B cell (primary cell): ENCODE measurements at regions not wholly inside any gene's neighbourhood (a gene's known extent, or its start where the extent isn't known, plus 50 kb on each side); places are given as distances from the start of the nearest gene placed in this dataset.

Experiments used
- ATAC-seq: fragments of 200-7000 bp; cut with Tn5 transposase; one replicate; pipeline ENCODE4 v1.10.0; 2021; ENCODE audit warnings: low read depth, mild to moderate bottlenecking, moderate number of reproducible peaks, moderate library complexity
- CTCF ChIA-PET: fragments of 350-600 bp; sonication (Branson Sonifier 250); formaldehyde crosslinking; loops from one replicate; lab custom pipeline; 2021; ENCODE audit warnings: antibody characterized with exemption, inconsistent platforms; lab: Charles Lee
- POLR2A ChIA-PET: fragments of 350-600 bp; sonication (Branson Sonifier 250); formaldehyde crosslinking; loops from one replicate; lab custom pipeline; 2021; ENCODE audit warnings: antibody characterized with exemption; lab: Charles Lee
- DNase-seq: peaks from one replicate; pipeline ENCODE4 v3.0.0; 2013
- H2AFZ ChIP-seq: 2 replicates; pipeline ENCODE4 v1.6.1; 2012; ENCODE audit warnings: mild to moderate bottlenecking, low read depth, low read length; ENCODE audit not compliant: insufficient read depth, poor library complexity, severe bottlenecking
- H3K27ac ChIP-seq, 2 donors: 1 replicate in 1 of 2; 2 replicates in 1 of 2; pipeline ENCODE4 v1.5.1; 2012 to 2013; ENCODE audit warnings: low read length in 2 of 2, mild to moderate bottlenecking in 2 of 2, moderate library complexity in 1 of 2
- H3K27me3 ChIP-seq, 4 experiments: fragments of 200-600 bp in 1 of 4; sonication (generic) in 1 of 4; replicated peaks in 1 of 4; 1 replicate in 2 of 4; 2 replicates in 2 of 4; pipeline versions ENCODE4 v1.6.1 to v1.7.0; 2013 to 2016; ENCODE audit warnings: low read length in 3 of 4, mild to moderate bottlenecking in 2 of 4, mixed read lengths in 1 of 4, moderate library complexity in 1 of 4; ENCODE audit not compliant: insufficient read depth in 4 of 4, control insufficient read depth in 3 of 4; ENCODE audit errors: control extremely low read depth in 1 of 4
- H3K36me3 ChIP-seq, 2 experiments: replicated peaks in 1 of 2; 1 replicate in 1 of 2; 2 replicates in 1 of 2; pipeline versions ENCODE4 v1.6.1 to v1.7.1; 2013; ENCODE audit warnings: low read length in 1 of 2; ENCODE audit not compliant: insufficient read depth in 2 of 2, control insufficient read depth in 1 of 2; ENCODE audit errors: control extremely low read depth in 1 of 2, extremely low read depth in 1 of 2
- H3K4me1 ChIP-seq, 2 donors: fragments of 200-600 bp in 1 of 2; sonication (generic) in 1 of 2; 1 replicate in 1 of 2; 2 replicates in 1 of 2; pipeline versions ENCODE4 v1.5.1 to v1.6.1; 2013 to 2017; ENCODE audit warnings: low read length in 2 of 2; ENCODE audit not compliant: control insufficient read depth in 2 of 2, insufficient read depth in 2 of 2
- H3K4me2 ChIP-seq: replicated peaks from 2 replicates; pipeline ENCODE3; 2012; ENCODE audit warnings: mild to moderate bottlenecking, low read depth, low read length; ENCODE audit not compliant: poor library complexity, severe bottlenecking
- H3K4me3 ChIP-seq, 5 experiments: fragments of 200-600 bp in 1 of 5; sonication (generic) in 1 of 5; 1 replicate in 3 of 5; 2 replicates in 2 of 5; pipeline versions ENCODE4 v1.5.1 to v1.7.0; 2011 to 2016; ENCODE audit warnings: low read length in 4 of 5, mild to moderate bottlenecking in 4 of 5, low read depth in 2 of 5, control low read depth in 1 of 5, moderate library complexity in 1 of 5; ENCODE audit not compliant: insufficient read depth in 1 of 5; ENCODE audit errors: control extremely low read depth in 1 of 5, extremely low read depth in 1 of 5
- H3K79me2 ChIP-seq: fragments of 200-600 bp; sonication (generic); one replicate; pipeline ENCODE4 v1.6.0; 2016; ENCODE audit warnings: low read length; ENCODE audit not compliant: control insufficient read depth, insufficient read depth
- H3K9ac ChIP-seq: fragments of 200-600 bp; sonication (generic); 2 replicates; pipeline ENCODE4 v1.6.1; 2017; ENCODE audit warnings: mild to moderate bottlenecking, low read length, moderate library complexity
- H3K9me3 ChIP-seq, 3 donors: one replicate each; pipeline versions ENCODE4 v1.6.1 to v1.7.1; 2013; ENCODE audit warnings: low read length in 2 of 3; ENCODE audit not compliant: control insufficient read depth in 2 of 3, insufficient read depth in 1 of 3; ENCODE audit errors: control extremely low read depth in 1 of 3
- H4K20me1 ChIP-seq: 2 replicates; pipeline ENCODE4 v1.6.0; 2012; ENCODE audit warnings: mild to moderate bottlenecking, low read length; ENCODE audit not compliant: insufficient read depth, control insufficient read depth, poor library complexity, severe bottlenecking
- H3K27ac Mint-ChIP-seq: one replicate; pipeline ENCODE4 v1.8.0; 2021; ENCODE audit warnings: mixed read lengths
- H3K27me3 Mint-ChIP-seq: one replicate; pipeline ENCODE4 v1.8.0; 2021; ENCODE audit warnings: mixed read lengths
- H3K4me1 Mint-ChIP-seq: one replicate; pipeline ENCODE4 v1.8.0; 2021; ENCODE audit warnings: mixed read lengths
- H3K4me3 Mint-ChIP-seq: one replicate; pipeline ENCODE4 v1.8.0; 2021; ENCODE audit warnings: mixed read lengths
- H3K9me3 Mint-ChIP-seq: one replicate; pipeline ENCODE4 v1.8.0; 2022; ENCODE audit warnings: mixed read lengths; ENCODE audit not compliant: insufficient read depth
- EZH2 ChIP-seq: IDR thresholded peaks from 2 replicates; pipeline ENCODE4 v1.6.1; 2012; ENCODE audit warnings: borderline replicate concordance, low read depth, mild to moderate bottlenecking, moderate library complexity, low read length; ENCODE audit not compliant: insufficient read depth, poor library complexity, severe bottlenecking
- WGBS: methylation state at CpG from one replicate; pipeline ENCODE4 v1.1.5; 2013; ENCODE audit warnings: missing lambda C conversion rate; ENCODE audit not compliant: insufficient coverage; 5-methylcytosine and 5-hydroxymethylcytosine counted together
- intact Hi-C: fragments of 100-400 bp; cut with micrococcal nuclease; formaldehyde crosslinking; loops from one replicate; pipeline ENCODE4 v1.10.0; 2022
- TF ChIP-seq, protein P1 (sequence below): fragments of 200-600 bp; IDR thresholded peaks from one replicate; pipeline ENCODE4 v1.8.0; 2022; ENCODE audit warnings: antibody characterized with exemption, mild to moderate bottlenecking

DNA sequence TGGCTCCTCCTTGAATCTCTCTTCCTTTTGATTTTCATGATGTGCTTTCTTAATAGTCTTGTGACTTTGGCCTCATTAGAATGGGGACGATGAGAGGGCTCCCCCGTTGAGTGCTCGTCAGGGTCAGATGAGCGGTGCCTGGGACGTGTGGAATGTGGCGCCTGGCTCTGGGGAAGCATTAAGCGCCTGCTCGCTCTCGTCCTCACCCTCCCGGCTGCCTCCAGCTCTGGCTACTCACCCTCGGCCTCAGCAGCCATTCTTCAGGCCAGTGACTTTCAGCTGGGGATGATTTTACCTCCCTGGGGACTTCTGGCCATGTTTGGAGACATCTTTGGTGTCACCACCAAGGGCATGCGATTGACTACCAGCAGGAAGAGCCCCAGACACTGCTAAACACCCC, 69.7 kb downstream of the RPS6KA4 start:
- H3K4me3 Mint-ChIP-seq = no peak overlapping the region
- POLR2A ChIA-PET = no interaction called here

DNA sequence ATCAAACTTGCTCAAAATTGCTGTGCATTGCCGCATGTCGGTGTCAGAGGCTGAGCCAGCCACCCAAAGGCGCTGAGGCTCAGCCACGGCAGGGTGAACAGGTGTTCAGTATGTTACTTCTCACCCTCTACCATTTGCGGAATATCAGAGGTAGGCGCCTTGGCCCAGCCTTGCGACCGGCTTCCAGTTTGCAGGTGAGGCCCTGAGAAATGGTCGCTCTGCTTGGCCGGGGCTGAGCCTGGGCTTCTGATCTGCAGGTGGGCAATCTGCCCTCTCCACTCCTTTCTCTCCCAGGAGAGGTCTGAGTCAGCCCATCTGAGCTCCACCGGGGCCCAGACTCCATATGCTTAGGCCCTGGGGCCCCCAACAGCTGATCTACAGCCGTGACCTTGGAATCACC, 71.0 kb downstream of the RPS6KA4 start:
- CTCF ChIA-PET = interaction anchor here (0.6 kb wide), 1 partner anchor 273 kb away, joined by 3 read pairs; no protein-coding TSS in a partner anchor

More for the DNA sequence above, 69.7 kb downstream of the RPS6KA4 start:
- 92% methylated on average over 11 of the region's 12 CpGs for WGBS
- H4K20me1 ChIP-seq = no peaks in the 10 kb centered on the region
- H3K27me3 ChIP-seq = no peaks in the 10 kb centered on the region
- CTCF ChIA-PET = no interaction called here
- H3K9me3 ChIP-seq = peaks cover 0 to 9% (median 0%) of the 10 kb centered on the region in 3 donors
- no peak for TF ChIP-seq EZH2
- TF ChIP-seq, protein P1, sequence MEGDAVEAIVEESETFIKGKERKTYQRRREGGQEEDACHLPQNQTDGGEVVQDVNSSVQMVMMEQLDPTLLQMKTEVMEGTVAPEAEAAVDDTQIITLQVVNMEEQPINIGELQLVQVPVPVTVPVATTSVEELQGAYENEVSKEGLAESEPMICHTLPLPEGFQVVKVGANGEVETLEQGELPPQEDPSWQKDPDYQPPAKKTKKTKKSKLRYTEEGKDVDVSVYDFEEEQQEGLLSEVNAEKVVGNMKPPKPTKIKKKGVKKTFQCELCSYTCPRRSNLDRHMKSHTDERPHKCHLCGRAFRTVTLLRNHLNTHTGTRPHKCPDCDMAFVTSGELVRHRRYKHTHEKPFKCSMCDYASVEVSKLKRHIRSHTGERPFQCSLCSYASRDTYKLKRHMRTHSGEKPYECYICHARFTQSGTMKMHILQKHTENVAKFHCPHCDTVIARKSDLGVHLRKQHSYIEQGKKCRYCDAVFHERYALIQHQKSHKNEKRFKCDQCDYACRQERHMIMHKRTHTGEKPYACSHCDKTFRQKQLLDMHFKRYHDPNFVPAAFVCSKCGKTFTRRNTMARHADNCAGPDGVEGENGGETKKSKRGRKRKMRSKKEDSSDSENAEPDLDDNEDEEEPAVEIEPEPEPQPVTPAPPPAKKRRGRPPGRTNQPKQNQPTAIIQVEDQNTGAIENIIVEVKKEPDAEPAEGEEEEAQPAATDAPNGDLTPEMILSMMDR = no peak
- no peak overlapping the region for H3K27ac Mint-ChIP-seq
- H3K27me3 Mint-ChIP-seq = peaks cover 17% of the 10 kb centered on the region
- H3K9me3 Mint-ChIP-seq = peaks cover 2% of the 10 kb centered on the region
- ATAC-seq (no peak), DNase-seq (no peak)
- no peaks in the 10 kb centered on the region for H3K36me3 ChIP-seq
- no peak overlapping the region for H3K27ac ChIP-seq
- no peak overlapping the region for H3K9ac ChIP-seq
- no peak overlapping the region for H3K4me3 ChIP-seq
- no peaks in the 10 kb centered on the region for H3K4me1 Mint-ChIP-seq
- no peak overlapping the region for H3K4me2 ChIP-seq
- no peaks in the 10 kb centered on the region for H3K4me1 ChIP-seq
- H3K79me2 ChIP-seq = no peaks in the 10 kb centered on the region
- H2AFZ ChIP-seq = no peak overlapping the region
- intact Hi-C loops = no loop called here

More for the DNA sequence above, 71.0 kb downstream of the RPS6KA4 start:
- H3K4me2 ChIP-seq = no peak overlapping the region
- no peaks in the 10 kb centered on the region for H3K4me1 Mint-ChIP-seq
- H3K27ac ChIP-seq = no peak overlapping the region
- H3K27me3 Mint-ChIP-seq = peaks cover 12% of the 10 kb centered on the region
- no peaks in the 10 kb centered on the region for H3K27me3 ChIP-seq
- no peak for ATAC-seq
- H3K9me3 Mint-ChIP-seq = peaks cover 2% of the 10 kb centered on the region
- no peaks in the 10 kb centered on the region for H3K36me3 ChIP-seq
- POLR2A ChIA-PET = no interaction called here
- intact Hi-C loops = no loop called here
- TF ChIP-seq, protein P1 = no peak
- no peak for TF ChIP-seq EZH2
- H3K9me3 ChIP-seq = peaks cover 0 to 9% (median 0%) of the 10 kb centered on the region in 3 donors
- H3K9ac ChIP-seq = no peak overlapping the region
- DNase-seq = no peak
- no peaks in the 10 kb centered on the region for H3K79me2 ChIP-seq
- no peak overlapping the region for H3K4me3 Mint-ChIP-seq
- H2AFZ ChIP-seq = no peak overlapping the region
- no peaks in the 10 kb centered on the region for H4K20me1 ChIP-seq
- H3K27ac Mint-ChIP-seq = no peak overlapping the region
- H3K4me1 ChIP-seq = no peaks in the 10 kb centered on the region
- 90% methylated on average over 12 of the region's 12 CpGs for WGBS
- no peak overlapping the region for H3K4me3 ChIP-seq
